ENCODE measurements at regions not wholly inside any gene's neighbourhood (a gene's known extent, or its start where the extent isn't known, plus 50 kb on each side); places are given as distances from the start of the nearest gene placed in this dataset.

DNA sequence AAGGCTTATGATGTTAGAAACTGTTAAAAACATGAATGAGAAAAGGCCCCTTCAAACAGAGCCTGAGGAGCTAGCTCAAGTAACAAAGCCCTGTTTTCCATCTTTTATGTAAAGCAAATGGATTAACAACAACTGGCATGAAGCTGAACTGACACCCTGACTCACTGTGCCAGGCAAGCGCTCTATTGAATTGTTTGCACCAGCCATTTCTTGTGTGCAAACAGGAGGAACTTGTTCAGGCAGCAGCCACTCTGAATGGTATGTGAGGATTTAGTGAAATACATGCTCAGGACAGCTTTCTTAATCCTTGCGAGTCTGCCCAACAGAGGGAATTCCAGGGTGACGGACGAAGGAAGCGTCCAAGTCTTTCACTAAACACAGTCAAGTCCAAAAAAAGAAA lies 291.1 kb upstream of the ADGRL2 start:
- no peaks in the 10 kb centered on the region for H3K27me3 ChIP-seq (ENCODE audit: control insufficient read depth, insufficient read depth, low read length)
- ATAC-seq: no peak
- ChIA-PET CTCF (no interaction called here), POLR2A (no interaction called here)
- H3K4me1 ChIP-seq (ENCODE audit: control insufficient read depth, insufficient read depth, low read length): no peaks in the 10 kb centered on the region
- H3K36me3 ChIP-seq (ENCODE audit: control insufficient read depth, insufficient read depth, low read length): no peaks in the 10 kb centered on the region
- no peak for DNase-seq (ENCODE audit: low read depth, low spot score)
- TF ChIP-seq, protein P1, sequence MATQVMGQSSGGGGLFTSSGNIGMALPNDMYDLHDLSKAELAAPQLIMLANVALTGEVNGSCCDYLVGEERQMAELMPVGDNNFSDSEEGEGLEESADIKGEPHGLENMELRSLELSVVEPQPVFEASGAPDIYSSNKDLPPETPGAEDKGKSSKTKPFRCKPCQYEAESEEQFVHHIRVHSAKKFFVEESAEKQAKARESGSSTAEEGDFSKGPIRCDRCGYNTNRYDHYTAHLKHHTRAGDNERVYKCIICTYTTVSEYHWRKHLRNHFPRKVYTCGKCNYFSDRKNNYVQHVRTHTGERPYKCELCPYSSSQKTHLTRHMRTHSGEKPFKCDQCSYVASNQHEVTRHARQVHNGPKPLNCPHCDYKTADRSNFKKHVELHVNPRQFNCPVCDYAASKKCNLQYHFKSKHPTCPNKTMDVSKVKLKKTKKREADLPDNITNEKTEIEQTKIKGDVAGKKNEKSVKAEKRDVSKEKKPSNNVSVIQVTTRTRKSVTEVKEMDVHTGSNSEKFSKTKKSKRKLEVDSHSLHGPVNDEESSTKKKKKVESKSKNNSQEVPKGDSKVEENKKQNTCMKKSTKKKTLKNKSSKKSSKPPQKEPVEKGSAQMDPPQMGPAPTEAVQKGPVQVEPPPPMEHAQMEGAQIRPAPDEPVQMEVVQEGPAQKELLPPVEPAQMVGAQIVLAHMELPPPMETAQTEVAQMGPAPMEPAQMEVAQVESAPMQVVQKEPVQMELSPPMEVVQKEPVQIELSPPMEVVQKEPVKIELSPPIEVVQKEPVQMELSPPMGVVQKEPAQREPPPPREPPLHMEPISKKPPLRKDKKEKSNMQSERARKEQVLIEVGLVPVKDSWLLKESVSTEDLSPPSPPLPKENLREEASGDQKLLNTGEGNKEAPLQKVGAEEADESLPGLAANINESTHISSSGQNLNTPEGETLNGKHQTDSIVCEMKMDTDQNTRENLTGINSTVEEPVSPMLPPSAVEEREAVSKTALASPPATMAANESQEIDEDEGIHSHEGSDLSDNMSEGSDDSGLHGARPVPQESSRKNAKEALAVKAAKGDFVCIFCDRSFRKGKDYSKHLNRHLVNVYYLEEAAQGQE (IDR thresholded peaks at IDR 0.05; ENCODE audit: insufficient read depth in 1 of 2, low read depth in 2 of 2, low read length in 1 of 2): no peak
- TF ChIP-seq, protein P2, sequence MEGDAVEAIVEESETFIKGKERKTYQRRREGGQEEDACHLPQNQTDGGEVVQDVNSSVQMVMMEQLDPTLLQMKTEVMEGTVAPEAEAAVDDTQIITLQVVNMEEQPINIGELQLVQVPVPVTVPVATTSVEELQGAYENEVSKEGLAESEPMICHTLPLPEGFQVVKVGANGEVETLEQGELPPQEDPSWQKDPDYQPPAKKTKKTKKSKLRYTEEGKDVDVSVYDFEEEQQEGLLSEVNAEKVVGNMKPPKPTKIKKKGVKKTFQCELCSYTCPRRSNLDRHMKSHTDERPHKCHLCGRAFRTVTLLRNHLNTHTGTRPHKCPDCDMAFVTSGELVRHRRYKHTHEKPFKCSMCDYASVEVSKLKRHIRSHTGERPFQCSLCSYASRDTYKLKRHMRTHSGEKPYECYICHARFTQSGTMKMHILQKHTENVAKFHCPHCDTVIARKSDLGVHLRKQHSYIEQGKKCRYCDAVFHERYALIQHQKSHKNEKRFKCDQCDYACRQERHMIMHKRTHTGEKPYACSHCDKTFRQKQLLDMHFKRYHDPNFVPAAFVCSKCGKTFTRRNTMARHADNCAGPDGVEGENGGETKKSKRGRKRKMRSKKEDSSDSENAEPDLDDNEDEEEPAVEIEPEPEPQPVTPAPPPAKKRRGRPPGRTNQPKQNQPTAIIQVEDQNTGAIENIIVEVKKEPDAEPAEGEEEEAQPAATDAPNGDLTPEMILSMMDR (IDR thresholded peaks at IDR 0.05): no peak
- no peak for TF ChIP-seq POLR2AphosphoS5 (IDR thresholded peaks at IDR 0.05; ENCODE audit: low read depth, low read length)
- no peaks in the 10 kb centered on the region for H3K9me3 ChIP-seq (ENCODE audit: control insufficient read depth, insufficient read depth, low read depth, low read length)
- H3K4me3 ChIP-seq (ENCODE audit: low read depth in 2 of 2, low read length in 2 of 2): no peak overlapping the region
- intact Hi-C loops (cut with micrococcal nuclease; ENCODE audit: unreplicated experiment) (no loop called here), in situ Hi-C loops (cut with HindIII; ENCODE audit: low pct_unique_long_range_greater_than_20kb, low sequenced_read_pairs) (no loop called here)
- no peak overlapping the region for H3K27ac ChIP-seq (ENCODE audit: low read length)
- no TSS peak for BruUV-seq (replicated peaks)

DNA sequence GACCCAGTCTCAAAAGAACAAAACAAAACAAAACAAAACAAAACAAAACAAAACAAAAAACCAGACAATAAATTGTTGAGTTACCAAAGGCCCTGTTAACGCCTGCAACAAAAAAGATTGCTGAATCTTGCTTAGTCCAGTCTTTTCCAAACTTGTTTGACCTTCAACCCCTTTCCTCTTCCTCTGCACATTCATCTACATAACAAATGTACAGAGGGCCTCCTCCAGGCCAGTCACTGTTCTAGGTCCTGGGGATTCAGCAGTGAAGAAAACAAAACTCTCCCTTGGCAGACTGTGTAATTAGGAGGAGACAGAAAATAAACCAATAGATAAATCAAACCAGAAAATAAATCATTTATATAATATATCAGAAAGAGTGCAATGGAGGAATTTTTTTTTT lies 294.0 kb upstream of the ADGRL2 start:
- intact Hi-C loops (cut with micrococcal nuclease; ENCODE audit: unreplicated experiment) (no loop called here), in situ Hi-C loops (cut with HindIII; ENCODE audit: low pct_unique_long_range_greater_than_20kb, low sequenced_read_pairs) (no loop called here)
- H3K4me3 ChIP-seq (ENCODE audit: low read depth in 2 of 2, low read length in 2 of 2): no peak overlapping the region
- ChIA-PET CTCF (no interaction called here), POLR2A (no interaction called here)
- TF ChIP-seq, protein P2 (IDR thresholded peaks at IDR 0.05): no peak
- TF ChIP-seq SIN3A (IDR thresholded peaks at IDR 0.05; ENCODE audit: borderline replicate concordance, insufficient read depth, low read depth, low read length) (no peak), POLR2AphosphoS5 (IDR thresholded peaks at IDR 0.05; ENCODE audit: low read depth, low read length) (no peak), TCF7L2 (IDR thresholded peaks at IDR 0.05; ENCODE audit: low read depth, low read length) (no peak)
- TF ChIP-seq, protein P1 (IDR thresholded peaks at IDR 0.05; ENCODE audit: insufficient read depth in 1 of 2, low read depth in 2 of 2, low read length in 1 of 2): no peak
- H3K27ac ChIP-seq (ENCODE audit: low read length): no peak overlapping the region
- no peaks in the 10 kb centered on the region for H3K9me3 ChIP-seq (ENCODE audit: control insufficient read depth, insufficient read depth, low read depth, low read length)
- DNase-seq (ENCODE audit: low read depth, low spot score) (no peak), ATAC-seq (no peak)
- BruUV-seq (replicated peaks): no TSS peak
- no peaks in the 10 kb centered on the region for H3K27me3 ChIP-seq (ENCODE audit: control insufficient read depth, insufficient read depth, low read length)
- no peaks in the 10 kb centered on the region for H3K4me1 ChIP-seq (ENCODE audit: control insufficient read depth, insufficient read depth, low read length)
- H3K36me3 ChIP-seq (ENCODE audit: control insufficient read depth, insufficient read depth, low read length): no peaks in the 10 kb centered on the region

Measured in Panc1 (cell line).